Activated CD4-positive, alpha-beta memory T cell treated with anti-CD3 and anti-CD28 coated beads for 36 hours (primary cell): ENCODE measurements at regions not wholly inside any gene's neighbourhood (a gene's known extent, or its start where the extent isn't known, plus 50 kb on each side); places are given as distances from the start of the nearest gene placed in this dataset.
"Not testable (repeated sequence)": the region's sequence is repeated elsewhere in the genome, so short reads cannot be mapped to it uniquely, and the experiment has no call there.

Experiments used
- CTCF ChIA-PET: fragments of 350-600 bp; sonication (Branson Sonifier 250); formaldehyde crosslinking; loops from one replicate; lab custom pipeline; 2021; ENCODE audit warnings: antibody characterized with exemption, inconsistent platforms; lab: Charles Lee
- POLR2A ChIA-PET: fragments of 350-600 bp; sonication (Branson Sonifier 250); formaldehyde crosslinking; loops from one replicate; lab custom pipeline; 2021; ENCODE audit warnings: antibody characterized with exemption; lab: Charles Lee
- DNase-seq: peaks from one replicate; pipeline ENCODE4 v3.0.0-alpha.2; 2020
- H3K27ac Mint-ChIP-seq: one replicate; pipeline ENCODE4 v1.8.0; 2021; ENCODE audit warnings: mixed read lengths
- H3K27me3 Mint-ChIP-seq: one replicate; pipeline ENCODE4 v1.8.0; 2021; ENCODE audit warnings: mixed read lengths
- H3K36me3 Mint-ChIP-seq: one replicate; pipeline ENCODE4 v1.8.0; 2021; ENCODE audit warnings: mixed read lengths
- H3K4me1 Mint-ChIP-seq: one replicate; pipeline ENCODE4 v1.8.0; 2021; ENCODE audit warnings: low read depth, mixed read lengths
- H3K4me3 Mint-ChIP-seq: one replicate; pipeline ENCODE4 v1.8.0; 2021; ENCODE audit warnings: mild to moderate bottlenecking, mixed read lengths
- H3K9me3 Mint-ChIP-seq: one replicate; pipeline ENCODE4 v1.8.0; 2021; ENCODE audit warnings: mixed read lengths
- intact Hi-C: fragments of 100-400 bp; cut with micrococcal nuclease; formaldehyde crosslinking; loops from one replicate; pipeline ENCODE4 v1.15.1; 2023

DNA sequence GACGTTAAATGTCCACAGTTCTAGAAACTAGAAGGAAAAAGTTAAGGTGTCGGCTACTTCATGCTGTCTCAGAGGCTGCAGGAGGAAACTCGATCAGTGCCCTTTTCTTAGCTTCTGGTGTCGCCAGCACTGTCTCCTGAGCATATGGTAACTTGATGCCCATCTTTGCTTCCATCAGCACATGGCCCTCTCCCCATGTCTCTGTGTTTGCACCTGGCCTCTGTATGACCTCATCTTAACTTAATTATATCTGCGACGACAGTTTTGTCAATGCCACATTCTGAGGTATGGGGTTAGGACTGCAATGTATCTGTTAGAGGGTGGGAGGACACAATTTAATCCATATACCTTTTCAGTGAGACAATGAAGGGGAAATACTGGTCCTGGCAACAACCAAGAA is 449.9 kb downstream of the POM121L12 start:
- Mint-ChIP-seq H3K27me3 (no peaks in the 10 kb centered on the region), H3K9me3 (peaks cover 47% of the 10 kb centered on the region), H3K27ac (no peak overlapping the region), H3K4me3 (no peak overlapping the region), H3K4me1 (no peaks in the 10 kb centered on the region), H3K36me3 (no peaks in the 10 kb centered on the region)
- POLR2A ChIA-PET: no interaction called here
- CTCF ChIA-PET: no interaction called here
- intact Hi-C loops: no loop called here
- no peak for DNase-seq

DNA sequence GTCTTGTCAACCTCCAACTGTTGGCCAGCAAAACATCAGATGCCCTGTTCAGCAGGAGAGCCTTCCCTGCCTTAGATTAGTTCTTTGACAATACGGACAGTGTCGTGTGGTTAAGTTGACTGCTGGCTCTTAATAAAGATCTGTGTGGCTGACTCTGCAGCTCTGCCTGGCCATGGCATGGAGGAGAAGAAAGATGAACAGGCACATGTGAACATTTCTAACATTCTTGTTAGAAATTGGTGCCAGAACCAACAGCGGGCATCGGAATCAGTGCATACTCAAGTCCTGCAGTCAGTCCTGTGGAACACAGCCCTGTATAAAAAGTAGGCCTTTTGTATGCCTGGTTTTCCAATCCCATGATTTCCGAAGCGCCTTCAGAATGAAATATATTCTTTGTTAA is 455.6 kb downstream of the POM121L12 start:
- intact Hi-C loops: no loop called here
- ChIA-PET POLR2A (no interaction called here), CTCF (no interaction called here)
- peaks cover 48% of the 10 kb centered on the region for H3K9me3 Mint-ChIP-seq
- no peak for DNase-seq
- no peaks in the 10 kb centered on the region for H3K27me3 Mint-ChIP-seq
- no peaks in the 10 kb centered on the region for H3K36me3 Mint-ChIP-seq
- no peak overlapping the region for H3K4me3 Mint-ChIP-seq
- H3K27ac Mint-ChIP-seq: no peak overlapping the region
- H3K4me1 Mint-ChIP-seq: no peaks in the 10 kb centered on the region

DNA sequence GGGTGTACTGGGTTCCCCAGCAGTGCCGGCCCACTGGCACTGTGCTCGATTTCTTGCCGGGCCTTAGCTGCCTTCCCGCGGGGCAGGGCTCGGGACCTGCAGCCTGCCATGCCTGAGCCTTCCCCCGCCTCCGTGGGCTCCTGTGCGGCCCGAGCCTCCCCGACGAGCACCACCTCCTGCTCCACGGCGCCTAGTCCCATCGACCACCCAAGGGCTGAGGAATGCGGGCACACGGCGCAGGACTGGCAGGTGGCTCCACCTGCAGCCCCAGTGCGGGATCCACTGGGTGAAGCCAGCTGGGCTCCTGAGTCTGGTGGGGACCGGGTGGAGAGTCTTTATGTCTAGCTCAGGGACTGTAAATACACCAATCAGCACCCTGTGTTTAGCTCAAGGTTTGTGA is 459.7 kb downstream of the POM121L12 start:
- POLR2A ChIA-PET, H3K27me3 Mint-ChIP-seq, H3K27ac Mint-ChIP-seq, intact Hi-C loops, H3K4me3 Mint-ChIP-seq, H3K4me1 Mint-ChIP-seq, DNase-seq, CTCF ChIA-PET, H3K36me3 Mint-ChIP-seq: not testable (repeated sequence)
- H3K9me3 Mint-ChIP-seq: peaks cover 30% of the 10 kb centered on the region

DNA sequence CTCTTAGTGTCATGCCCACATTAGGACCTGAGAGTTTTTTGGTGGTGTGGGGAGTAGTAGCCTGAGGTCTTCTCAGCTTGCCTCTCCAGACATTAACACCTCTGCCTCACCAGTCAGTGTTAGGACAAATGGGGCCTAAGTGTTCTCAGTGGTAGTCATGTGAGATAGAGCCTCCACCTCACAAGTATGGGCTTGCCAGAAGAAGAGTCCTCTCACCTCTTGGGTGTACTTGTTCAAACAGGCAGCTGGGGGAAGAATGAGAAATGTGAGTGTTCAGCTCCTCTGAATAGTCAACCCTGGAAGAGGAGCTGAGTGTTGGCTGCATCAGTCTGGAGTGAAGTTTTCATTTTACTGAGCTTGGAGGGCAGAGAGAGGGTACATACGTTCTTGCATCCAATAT is 464.6 kb downstream of the POM121L12 start:
- intact Hi-C loops: no loop called here
- no peak for DNase-seq
- H3K4me1 Mint-ChIP-seq: no peaks in the 10 kb centered on the region
- H3K27me3 Mint-ChIP-seq: no peaks in the 10 kb centered on the region
- peaks cover 22% of the 10 kb centered on the region for H3K9me3 Mint-ChIP-seq
- no peak overlapping the region for H3K4me3 Mint-ChIP-seq
- H3K27ac Mint-ChIP-seq: no peak overlapping the region
- ChIA-PET CTCF (no interaction called here), POLR2A (no interaction called here)
- H3K36me3 Mint-ChIP-seq: no peaks in the 10 kb centered on the region

DNA sequence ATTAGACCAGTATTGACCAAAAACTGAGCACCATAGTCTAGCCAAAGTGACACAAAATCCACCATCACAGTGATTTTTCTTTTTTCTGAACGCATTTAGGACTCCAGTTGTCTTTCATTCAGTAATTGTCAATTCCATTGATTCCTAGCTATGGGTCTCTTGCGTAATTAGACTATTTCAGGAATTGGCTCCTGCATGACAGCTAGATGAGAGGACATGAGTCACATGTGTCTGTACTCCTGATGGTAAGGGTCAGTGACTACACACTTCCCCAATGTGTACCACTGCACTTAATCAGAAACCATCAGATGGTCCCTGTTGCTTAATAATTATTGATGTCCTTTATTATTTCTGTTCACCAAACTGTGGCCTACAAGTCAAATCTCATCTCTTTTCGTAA is 469.5 kb downstream of the POM121L12 start:
- Mint-ChIP-seq H3K9me3 (peaks cover 10% of the 10 kb centered on the region), H3K4me3 (no peak overlapping the region), H3K27ac (no peak overlapping the region), H3K36me3 (no peaks in the 10 kb centered on the region), H3K27me3 (no peaks in the 10 kb centered on the region), H3K4me1 (no peaks in the 10 kb centered on the region)
- POLR2A ChIA-PET: no interaction called here
- no peak for DNase-seq
- CTCF ChIA-PET: no interaction called here
- intact Hi-C loops: no loop called here

DNA sequence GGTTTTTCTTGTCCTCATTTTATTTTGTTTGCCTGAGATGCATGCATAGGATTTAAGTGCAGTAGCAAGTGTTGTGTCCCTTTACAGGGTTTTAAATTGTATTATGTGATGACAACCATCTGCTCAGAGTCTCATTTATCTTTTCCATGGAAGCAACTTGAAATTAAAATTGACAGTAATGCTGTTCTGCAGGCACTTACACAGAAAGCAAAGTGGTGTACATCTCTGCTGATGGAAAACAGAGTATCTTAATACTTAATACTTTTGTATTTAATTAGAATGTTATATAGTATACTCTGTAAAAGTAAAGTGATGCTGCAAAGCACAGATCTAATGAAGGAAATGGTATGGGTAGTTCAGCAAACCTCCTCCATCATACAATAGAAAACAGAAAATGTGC is 482.9 kb downstream of the POM121L12 start:
- Mint-ChIP-seq H3K9me3 (peaks cover 23% of the 10 kb centered on the region), H3K27me3 (no peaks in the 10 kb centered on the region), H3K4me3 (no peak overlapping the region), H3K4me1 (no peaks in the 10 kb centered on the region), H3K27ac (no peak overlapping the region), H3K36me3 (no peaks in the 10 kb centered on the region)
- ChIA-PET CTCF (no interaction called here), POLR2A (no interaction called here)
- no peak for DNase-seq
- intact Hi-C loops: no loop called here

DNA sequence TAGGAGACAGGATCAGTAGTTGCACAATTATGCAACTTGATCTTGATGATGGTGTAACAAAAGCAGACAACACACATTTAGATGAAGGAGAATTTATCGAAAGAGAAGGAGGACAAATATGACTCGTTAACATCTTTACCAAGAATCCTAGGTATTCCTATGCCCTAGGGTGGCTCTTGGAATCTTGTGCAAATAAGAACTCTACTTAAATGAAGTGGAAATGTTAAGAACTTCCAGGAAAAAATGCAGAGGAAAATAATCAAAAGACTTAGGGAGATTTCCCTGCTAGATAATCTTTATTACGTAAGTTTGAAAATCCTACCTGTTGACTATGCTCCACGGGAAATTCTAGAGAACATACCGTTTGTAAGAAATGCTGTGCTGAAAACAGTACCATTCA is 485.4 kb downstream of the POM121L12 start:
- H3K36me3 Mint-ChIP-seq: no peaks in the 10 kb centered on the region
- no peaks in the 10 kb centered on the region for H3K27me3 Mint-ChIP-seq
- ChIA-PET CTCF (no interaction called here), POLR2A (no interaction called here)
- H3K27ac Mint-ChIP-seq: no peak overlapping the region
- H3K4me1 Mint-ChIP-seq: no peaks in the 10 kb centered on the region
- peaks cover 19% of the 10 kb centered on the region for H3K9me3 Mint-ChIP-seq
- DNase-seq: no peak
- intact Hi-C loops: no loop called here
- H3K4me3 Mint-ChIP-seq: no peak overlapping the region

DNA sequence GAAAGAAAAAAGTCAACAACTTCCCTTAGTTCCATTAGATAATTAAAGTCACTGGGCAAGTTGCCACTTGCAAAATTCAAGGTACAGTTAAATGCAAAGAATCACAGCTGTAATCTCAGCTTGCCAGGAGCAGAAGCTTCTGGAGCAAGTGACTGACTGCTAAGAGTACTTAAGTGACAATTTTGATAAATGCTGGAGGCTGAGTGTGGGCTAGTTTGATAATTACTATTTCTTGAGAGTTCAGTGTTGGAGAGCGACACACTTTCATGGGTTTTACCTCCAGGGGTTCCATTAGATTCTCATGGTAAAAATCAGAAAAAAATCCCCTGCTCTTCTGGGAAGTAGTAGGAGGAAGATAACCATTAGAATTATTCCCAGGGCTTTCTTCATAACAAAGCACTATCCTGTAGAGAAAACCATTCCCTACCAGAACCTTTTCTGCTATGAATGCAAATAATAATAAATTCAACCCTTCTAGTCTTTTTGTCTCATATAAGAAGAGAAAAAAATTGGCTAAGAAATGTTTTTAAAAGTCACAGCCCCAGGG is 486.3 kb downstream of the POM121L12 start:
- CTCF ChIA-PET: no interaction called here
- intact Hi-C loops: no loop called here
- peaks cover 19% of the 10 kb centered on the region for H3K9me3 Mint-ChIP-seq
- no peaks in the 10 kb centered on the region for H3K36me3 Mint-ChIP-seq
- POLR2A ChIA-PET: no interaction called here
- H3K27ac Mint-ChIP-seq: no peak overlapping the region
- no peak for DNase-seq
- no peaks in the 10 kb centered on the region for H3K4me1 Mint-ChIP-seq
- H3K4me3 Mint-ChIP-seq: no peak overlapping the region
- H3K27me3 Mint-ChIP-seq: no peaks in the 10 kb centered on the region

DNA sequence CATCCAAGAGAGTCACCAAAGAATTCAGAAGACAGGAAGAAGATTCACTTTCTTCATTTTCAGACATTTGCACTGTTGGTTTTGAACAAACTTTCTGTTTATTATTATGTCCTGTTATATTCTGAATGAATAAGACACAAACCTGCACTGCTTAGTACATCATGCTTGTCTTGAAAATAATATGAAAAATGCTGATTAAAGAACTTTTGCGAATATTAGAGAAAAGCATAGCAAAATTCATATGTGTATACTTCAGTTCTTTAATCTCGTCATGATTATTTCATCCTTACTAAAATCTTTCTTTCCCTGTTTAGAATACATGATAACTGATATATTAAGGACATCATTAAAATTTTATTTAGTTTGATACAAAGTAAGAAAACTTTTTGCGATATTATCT is 504.1 kb downstream of the POM121L12 start:
- Mint-ChIP-seq H3K27ac (no peak overlapping the region), H3K27me3 (no peaks in the 10 kb centered on the region), H3K36me3 (no peaks in the 10 kb centered on the region), H3K4me3 (no peak overlapping the region), H3K4me1 (no peaks in the 10 kb centered on the region), H3K9me3 (peaks cover 27% of the 10 kb centered on the region)
- intact Hi-C loops: no loop called here
- CTCF ChIA-PET: no interaction called here
- POLR2A ChIA-PET: no interaction called here
- no peak for DNase-seq

DNA sequence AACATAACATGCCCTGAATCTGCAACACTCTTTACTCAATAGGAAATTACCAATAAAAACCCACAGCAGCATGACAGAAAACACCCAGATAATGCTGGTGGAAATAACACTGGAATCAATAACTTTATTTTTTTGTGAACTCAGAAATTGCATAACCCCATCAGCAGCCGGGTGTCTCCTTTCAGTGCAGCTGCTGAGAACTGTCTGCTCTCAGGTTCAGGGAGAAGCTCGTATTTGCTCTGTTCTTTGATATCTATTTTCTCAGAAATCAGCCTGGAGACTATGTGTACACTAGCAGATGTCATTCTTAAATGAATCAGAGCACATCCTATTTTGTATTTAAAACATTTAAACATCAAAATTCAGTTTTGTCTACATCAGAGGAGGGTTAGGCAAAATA is 506.0 kb downstream of the POM121L12 start:
- Mint-ChIP-seq H3K9me3 (peaks cover 27% of the 10 kb centered on the region), H3K27ac (no peak overlapping the region), H3K4me3 (no peak overlapping the region), H3K27me3 (no peaks in the 10 kb centered on the region), H3K36me3 (no peaks in the 10 kb centered on the region), H3K4me1 (no peaks in the 10 kb centered on the region)
- CTCF ChIA-PET: no interaction called here
- DNase-seq: no peak
- POLR2A ChIA-PET: no interaction called here
- intact Hi-C loops: no loop called here

DNA sequence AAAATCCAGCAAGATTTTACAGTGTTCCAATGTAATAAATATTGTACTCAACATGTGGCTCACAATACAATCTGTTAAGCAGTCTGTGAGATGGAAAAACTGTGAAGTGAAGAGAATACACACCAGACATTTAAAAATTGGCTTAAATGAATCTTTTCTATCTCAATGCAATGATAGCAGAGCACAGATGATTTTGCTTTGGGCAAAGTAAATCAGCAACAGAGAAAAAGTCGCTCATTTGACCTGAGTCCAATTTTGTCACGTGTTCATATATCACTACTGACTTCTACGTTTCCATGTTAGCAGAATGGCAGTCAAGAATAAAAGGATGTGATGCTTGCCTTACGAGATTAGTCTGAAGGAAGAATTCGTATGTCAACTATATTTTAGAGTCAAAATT is 506.7 kb downstream of the POM121L12 start:
- Mint-ChIP-seq H3K4me3 (no peak overlapping the region), H3K27ac (no peak overlapping the region), H3K4me1 (no peaks in the 10 kb centered on the region), H3K27me3 (no peaks in the 10 kb centered on the region), H3K36me3 (no peaks in the 10 kb centered on the region), H3K9me3 (peaks cover 27% of the 10 kb centered on the region)
- POLR2A ChIA-PET: no interaction called here
- no peak for DNase-seq
- intact Hi-C loops: no loop called here
- CTCF ChIA-PET: no interaction called here
